HG03520 (cell line): ENCODE measurements at regions not wholly inside any gene's neighbourhood (a gene's known extent, or its start where the extent isn't known, plus 50 kb on each side); places are given as distances from the start of the nearest gene placed in this dataset.
"Not testable (repeated sequence)": the region's sequence is repeated elsewhere in the genome, so short reads cannot be mapped to it uniquely, and the experiment has no call there.

Source experiments
- ATAC-seq: cut with Tn5 transposase; IDR thresholded peaks from one replicate; pipeline ENCODE4 v1.9.1; 2021; ENCODE audit warnings: mild to moderate bottlenecking, moderate library complexity; ENCODE audit not compliant: unreplicated experiment

GRCh38 chr12:59517522-59517921 is 78.3 kb upstream of the SLC16A7 start:
- no peak for ATAC-seq

GRCh38 chr12:59500915-59501314 is 94.9 kb upstream of the SLC16A7 start:
- no peak for ATAC-seq

- ATAC-seq = no peak
Observed at GRCh38 chr12:59500335-59500734, 95.5 kb upstream of the SLC16A7 start.

GRCh38 chr12:59499774-59500173 is 96.1 kb upstream of the SLC16A7 start:
- ATAC-seq = peak; percentile 97

GRCh38 chr12:59494617-59495016 is 101.2 kb upstream of the SLC16A7 start:
- ATAC-seq = no peak

- no peak for ATAC-seq
Observed at GRCh38 chr12:59491877-59492276, 104.0 kb upstream of the SLC16A7 start.

GRCh38 chr12:59486827-59487226 is 109.0 kb upstream of the SLC16A7 start:
- no peak for ATAC-seq

GRCh38 chr12:59484575-59484974 is 111.3 kb upstream of the SLC16A7 start:
- peak; percentile 84 for ATAC-seq

- ATAC-seq = not testable (repeated sequence)
Observed at GRCh38 chr12:59474236-59474635, 121.6 kb upstream of the SLC16A7 start.

- ATAC-seq = peak; percentile 67
Observed at GRCh38 chr12:59472273-59472672, 123.6 kb upstream of the SLC16A7 start.

- ATAC-seq = no peak
Observed at GRCh38 chr12:59459966-59460660, 135.7 kb upstream of the SLC16A7 start.

GRCh38 chr12:59453475-59453874 is 142.4 kb upstream of the SLC16A7 start:
- ATAC-seq = no peak

GRCh38 chr12:59452746-59453145 is 143.1 kb upstream of the SLC16A7 start:
- ATAC-seq = no peak

GRCh38 chr12:59452259-59452658 is 143.6 kb upstream of the SLC16A7 start:
- no peak for ATAC-seq

- ATAC-seq = no peak
Observed at GRCh38 chr12:59446116-59446515, 149.7 kb upstream of the SLC16A7 start.

GRCh38 chr12:59444932-59445331 is 150.9 kb upstream of the SLC16A7 start:
- no peak for ATAC-seq

GRCh38 chr12:59432057-59432456 is 163.8 kb upstream of the SLC16A7 start:
- ATAC-seq = no peak

GRCh38 chr12:59431266-59431665 is 164.6 kb upstream of the SLC16A7 start:
- no peak for ATAC-seq

GRCh38 chr12:59429766-59430165 is 166.1 kb upstream of the SLC16A7 start:
- ATAC-seq = no peak

- no peak for ATAC-seq
Observed at GRCh38 chr12:59425798-59426197, 170.0 kb upstream of the SLC16A7 start.

GRCh38 chr12:59424666-59425065 is 171.2 kb upstream of the SLC16A7 start:
- not testable (repeated sequence) for ATAC-seq

- ATAC-seq = no peak
Observed at GRCh38 chr12:59414051-59414450, 181.8 kb upstream of the SLC16A7 start.

GRCh38 chr12:59408431-59408830 is 187.4 kb upstream of the SLC16A7 start:
- ATAC-seq = no peak
